T1000 (cell line): ENCODE measurements at regions not wholly inside any gene's neighbourhood (a gene's known extent, or its start where the extent isn't known, plus 50 kb on each side); places are given as distances from the start of the nearest gene placed in this dataset.

ENCODE experiments used
- DNase-seq: peaks from one replicate; lab custom pipeline; 2025; ENCODE audit warnings: mixed read lengths; lab: John Stamatoyannopoulos, UW

GRCh38 chr18:75491361-75491760, 63.9 kb upstream of the SMIM21 start:
- DNase-seq: no peak

GRCh38 chr18:75489493-75490190, 62.1 kb upstream of the SMIM21 start:
- peak; percentile 14 for DNase-seq

GRCh38 chr18:75483662-75484061, 56.2 kb upstream of the SMIM21 start:
- DNase-seq: no peak

GRCh38 chr18:75482880-75483279, 55.4 kb upstream of the SMIM21 start:
- no peak for DNase-seq

- no peak for DNase-seq
Measured at GRCh38 chr18:75480487-75480886, 53.0 kb upstream of the SMIM21 start.

- no peak for DNase-seq
Measured at GRCh38 chr18:75478996-75479880, 51.7 kb upstream of the SMIM21 start.

- no peak for DNase-seq
Measured at GRCh38 chr18:75477900-75478299, 50.4 kb upstream of the SMIM21 start.
